ENCODE measurements at regions not wholly inside any gene's neighbourhood (a gene's known extent, or its start where the extent isn't known, plus 50 kb on each side); places are given as distances from the start of the nearest gene placed in this dataset.
A peak's percentile ranks its signal among the peaks of the same experiment; 100 is the strongest.

- no peak for DNase-seq
- no peak overlapping the region for H3K27ac ChIP-seq
- H3K4me1 ChIP-seq: no peaks in the 10 kb centered on the region
- WGBS (ENCODE audit: insufficient coverage, low coverage, low lambda C conversion rate, missing lambda C conversion rate): 83% methylated on average over 1 of the region's 4 CpGs
- intact Hi-C loops (cut with DNase I): no loop called here
- TF ChIP-seq POLR2A (IDR thresholded peaks at IDR 0.05): no peak
- TF ChIP-seq, protein P1, sequence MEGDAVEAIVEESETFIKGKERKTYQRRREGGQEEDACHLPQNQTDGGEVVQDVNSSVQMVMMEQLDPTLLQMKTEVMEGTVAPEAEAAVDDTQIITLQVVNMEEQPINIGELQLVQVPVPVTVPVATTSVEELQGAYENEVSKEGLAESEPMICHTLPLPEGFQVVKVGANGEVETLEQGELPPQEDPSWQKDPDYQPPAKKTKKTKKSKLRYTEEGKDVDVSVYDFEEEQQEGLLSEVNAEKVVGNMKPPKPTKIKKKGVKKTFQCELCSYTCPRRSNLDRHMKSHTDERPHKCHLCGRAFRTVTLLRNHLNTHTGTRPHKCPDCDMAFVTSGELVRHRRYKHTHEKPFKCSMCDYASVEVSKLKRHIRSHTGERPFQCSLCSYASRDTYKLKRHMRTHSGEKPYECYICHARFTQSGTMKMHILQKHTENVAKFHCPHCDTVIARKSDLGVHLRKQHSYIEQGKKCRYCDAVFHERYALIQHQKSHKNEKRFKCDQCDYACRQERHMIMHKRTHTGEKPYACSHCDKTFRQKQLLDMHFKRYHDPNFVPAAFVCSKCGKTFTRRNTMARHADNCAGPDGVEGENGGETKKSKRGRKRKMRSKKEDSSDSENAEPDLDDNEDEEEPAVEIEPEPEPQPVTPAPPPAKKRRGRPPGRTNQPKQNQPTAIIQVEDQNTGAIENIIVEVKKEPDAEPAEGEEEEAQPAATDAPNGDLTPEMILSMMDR (IDR thresholded peaks at IDR 0.05): no peak
- ATAC-seq: no peak
- no peaks in the 10 kb centered on the region for H3K9me3 ChIP-seq
- no peaks in the 10 kb centered on the region for H3K36me3 ChIP-seq
- H3K27me3 ChIP-seq: no peaks in the 10 kb centered on the region
- H3K4me3 ChIP-seq: no peak overlapping the region
Observed at GRCh38 chr1:25062621-25063255, 132.7 kb upstream of the RUNX3 start.

DNA sequence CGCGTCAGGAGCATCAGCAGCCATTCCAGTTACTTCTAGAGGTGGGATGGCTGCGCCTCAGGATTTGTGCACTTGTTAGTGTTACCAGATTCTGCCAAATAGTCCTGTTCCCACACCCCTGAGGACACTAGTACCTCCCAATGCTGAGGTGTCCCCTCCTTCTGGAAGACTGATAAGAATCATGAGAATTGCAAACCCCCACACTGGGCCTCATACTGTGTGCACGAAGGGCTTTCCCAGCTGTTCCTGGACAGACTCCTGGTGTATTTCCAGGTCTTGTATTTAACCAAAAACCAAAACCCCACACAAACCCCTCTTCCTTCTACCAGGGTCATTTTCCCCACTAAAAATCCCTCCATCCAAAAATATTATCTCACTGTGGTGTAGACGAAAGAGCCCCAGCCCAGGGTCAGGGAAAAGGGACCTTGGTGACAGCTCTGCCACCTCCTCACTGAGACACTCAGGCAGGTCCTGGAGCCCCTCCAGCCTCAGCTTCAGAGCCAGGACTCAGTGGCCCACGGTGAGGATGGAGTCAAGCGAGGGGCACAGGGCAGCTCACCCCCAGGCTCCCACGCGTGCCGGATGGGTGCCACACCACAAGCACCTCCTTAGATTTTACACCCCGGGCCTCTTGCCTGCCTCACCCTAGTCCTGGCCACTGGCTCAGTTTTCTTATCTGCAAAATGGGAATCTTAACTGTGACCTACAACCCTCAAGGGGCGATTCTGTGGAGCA lies 131.4 kb upstream of the RUNX3 start:
- Histone ChIP-seq H3K27ac (no peak overlapping the region), H3K4me1 (no peaks in the 10 kb centered on the region), H3K9me3 (no peaks in the 10 kb centered on the region), H3K36me3 (no peaks in the 10 kb centered on the region), H3K4me3 (no peak overlapping the region), H3K27me3 (no peaks in the 10 kb centered on the region)
- intact Hi-C loops (cut with DNase I): no loop called here
- no peak for ATAC-seq
- no peak for DNase-seq
- WGBS (ENCODE audit: insufficient coverage, low coverage, low lambda C conversion rate, missing lambda C conversion rate): 56% methylated on average over 3 of the region's 12 CpGs
- TF ChIP-seq POLR2A (IDR thresholded peaks at IDR 0.05): no peak
- TF ChIP-seq, protein P1 (IDR thresholded peaks at IDR 0.05): no peak

DNA sequence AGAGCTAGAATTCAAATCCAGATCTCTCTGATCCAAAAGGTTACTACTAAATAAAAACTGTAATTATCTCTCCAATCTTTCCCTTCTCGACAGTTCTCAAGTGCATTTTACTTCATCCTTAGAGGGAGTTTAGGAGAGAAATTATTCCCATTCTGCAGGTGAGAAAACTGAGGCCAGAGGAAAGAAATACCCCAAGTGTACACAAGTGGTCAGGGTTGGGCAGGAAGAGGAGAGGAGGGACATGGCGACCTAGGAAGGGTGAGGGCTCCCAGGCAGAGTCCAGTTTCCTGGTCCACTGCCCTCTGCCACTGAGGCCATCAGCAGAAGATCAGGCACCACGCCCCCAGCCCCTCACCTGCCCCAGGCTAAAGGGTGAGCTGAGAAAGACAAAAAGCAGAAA lies 127.1 kb upstream of the RUNX3 start:
- Histone ChIP-seq H3K4me1 (no peaks in the 10 kb centered on the region), H3K27me3 (no peaks in the 10 kb centered on the region), H3K9me3 (no peaks in the 10 kb centered on the region), H3K36me3 (no peaks in the 10 kb centered on the region), H3K4me3 (no peak overlapping the region), H3K27ac (no peak overlapping the region)
- no peak for DNase-seq
- WGBS (ENCODE audit: insufficient coverage, low coverage, low lambda C conversion rate, missing lambda C conversion rate): 71% methylated on average over 3 of the region's 3 CpGs
- TF ChIP-seq, protein P1 (IDR thresholded peaks at IDR 0.05): no peak
- no peak for TF ChIP-seq POLR2A (IDR thresholded peaks at IDR 0.05)
- intact Hi-C loops (cut with DNase I): no loop called here
- no peak for ATAC-seq

- WGBS (ENCODE audit: insufficient coverage, low coverage, low lambda C conversion rate, missing lambda C conversion rate): 17% methylated on average over 1 of the region's 9 CpGs
- no peak for TF ChIP-seq POLR2A (IDR thresholded peaks at IDR 0.05)
- TF ChIP-seq, protein P1 (IDR thresholded peaks at IDR 0.05): no peak
- H3K27ac ChIP-seq: no peak overlapping the region
- H3K27me3 ChIP-seq: no peaks in the 10 kb centered on the region
- no peaks in the 10 kb centered on the region for H3K36me3 ChIP-seq
- intact Hi-C loops (cut with DNase I): no loop called here
- no peak overlapping the region for H3K4me3 ChIP-seq
- DNase-seq (peak in 1 of 3 donors; percentile 37), ATAC-seq (no peak)
- H3K9me3 ChIP-seq: no peaks in the 10 kb centered on the region
- H3K4me1 ChIP-seq: no peaks in the 10 kb centered on the region
Observed at GRCh38 chr1:25056536-25056935, 126.5 kb upstream of the RUNX3 start.
